Right renal pelvis (tissue), 4 donors: ENCODE measurements at regions not wholly inside any gene's neighbourhood (a gene's known extent, or its start where the extent isn't known, plus 50 kb on each side); places are given as distances from the start of the nearest gene placed in this dataset.

Experiments used
- DNase-seq, 4 donors: peaks; one replicate each; pipeline ENCODE4 v3.0.0-alpha.2; 2013; ENCODE audit warnings: low read depth in 4 of 4, low spot score in 3 of 4, missing footprints in 1 of 4

- DNase-seq: no peak
These were observed 94.7 kb upstream of the DIO3 start for GRCh38 chr14:101466456-101467180.

- no peak for DNase-seq
These were observed 93.9 kb upstream of the DIO3 start for GRCh38 chr14:101467181-101467926.

- DNase-seq: no peak
These were observed 91.7 kb upstream of the DIO3 start for GRCh38 chr14:101469382-101470247.

- DNase-seq: no peak
These were observed 91.0 kb upstream of the DIO3 start for GRCh38 chr14:101470266-101470665.

- no peak for DNase-seq
These were observed 89.4 kb upstream of the DIO3 start for GRCh38 chr14:101471723-101472517.

- DNase-seq: no peak
These were observed 88.8 kb upstream of the DIO3 start for GRCh38 chr14:101472518-101472849.

- DNase-seq: no peak
These were observed 88.1 kb upstream of the DIO3 start for GRCh38 chr14:101473045-101473729.

- DNase-seq: no peak
These were observed 87.3 kb upstream of the DIO3 start for GRCh38 chr14:101473795-101474562.

GRCh38 chr14:101474563-101475455 lies 86.5 kb upstream of the DIO3 start:
- no peak for DNase-seq

GRCh38 chr14:101475456-101476257 lies 85.6 kb upstream of the DIO3 start:
- no peak for DNase-seq

- DNase-seq: no peak
These were observed 84.9 kb upstream of the DIO3 start for GRCh38 chr14:101476258-101476915.

GRCh38 chr14:101476916-101477553 lies 84.3 kb upstream of the DIO3 start:
- DNase-seq: peak in 1 of 4 donors; percentile 23

GRCh38 chr14:101477648-101478047 lies 83.6 kb upstream of the DIO3 start:
- DNase-seq: no peak

GRCh38 chr14:101478096-101478495 lies 83.2 kb upstream of the DIO3 start:
- DNase-seq: no peak

GRCh38 chr14:101478796-101479410 lies 82.4 kb upstream of the DIO3 start:
- DNase-seq: no peak
